T-helper 22 cell (primary cell): ENCODE measurements at regions not wholly inside any gene's neighbourhood (a gene's known extent, or its start where the extent isn't known, plus 50 kb on each side); places are given as distances from the start of the nearest gene placed in this dataset.

Experiments used
- DNase-seq: peaks from one replicate; pipeline ENCODE4 v3.0.0-alpha.2; 2020; ENCODE audit warnings: low read depth

DNA sequence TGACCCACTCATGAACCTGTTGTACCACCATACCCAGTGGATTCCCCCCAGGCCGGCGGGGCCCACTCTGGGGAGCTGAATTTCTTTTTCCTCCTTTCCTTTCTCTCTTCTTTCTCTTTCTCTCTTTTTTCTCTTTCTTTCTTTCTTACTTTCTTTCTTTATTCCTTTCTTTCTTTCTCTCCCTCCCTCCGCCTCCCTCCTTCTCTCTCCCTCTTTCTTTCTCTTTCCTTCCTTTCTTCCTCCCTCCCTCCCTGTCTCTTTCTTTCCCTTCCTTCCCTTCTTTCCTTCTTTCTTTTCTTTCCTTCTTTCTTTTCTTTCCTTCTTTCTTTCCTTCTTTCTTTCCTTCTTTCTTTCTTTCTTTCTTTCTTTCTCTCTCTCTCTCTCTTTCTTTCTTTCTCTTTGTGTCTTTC, 327.7 kb downstream of the ZNF536 start:
- no peak for DNase-seq

DNA sequence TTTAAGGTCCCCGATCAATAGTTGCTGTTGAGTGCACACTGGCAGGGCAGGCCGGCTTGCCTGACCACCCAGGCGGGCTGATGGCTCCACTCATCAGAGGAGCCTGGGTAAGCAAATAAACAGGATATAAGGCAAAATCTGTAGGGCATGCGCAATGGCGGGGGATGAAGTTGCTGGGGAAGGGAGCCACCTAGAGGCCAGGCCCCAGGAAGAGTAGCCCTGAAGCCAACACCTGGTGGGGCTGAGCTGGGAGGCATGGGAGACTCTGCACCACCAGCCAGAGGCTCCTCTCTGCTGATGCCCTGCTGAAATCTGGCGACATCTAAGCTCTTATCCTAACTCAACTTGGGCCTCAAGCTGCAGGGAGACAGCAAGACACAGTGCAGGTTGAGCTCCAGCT, 324.3 kb downstream of the ZNF536 start:
- DNase-seq = no peak

- no peak for DNase-seq
Observed at GRCh38 chr19:30695171-30695875, 323.1 kb downstream of the ZNF536 start.

GRCh38 chr19:30694156-30694755, 322.1 kb downstream of the ZNF536 start:
- no peak for DNase-seq

- DNase-seq = no peak
Observed at GRCh38 chr19:30692879-30693503, 320.8 kb downstream of the ZNF536 start.

DNA sequence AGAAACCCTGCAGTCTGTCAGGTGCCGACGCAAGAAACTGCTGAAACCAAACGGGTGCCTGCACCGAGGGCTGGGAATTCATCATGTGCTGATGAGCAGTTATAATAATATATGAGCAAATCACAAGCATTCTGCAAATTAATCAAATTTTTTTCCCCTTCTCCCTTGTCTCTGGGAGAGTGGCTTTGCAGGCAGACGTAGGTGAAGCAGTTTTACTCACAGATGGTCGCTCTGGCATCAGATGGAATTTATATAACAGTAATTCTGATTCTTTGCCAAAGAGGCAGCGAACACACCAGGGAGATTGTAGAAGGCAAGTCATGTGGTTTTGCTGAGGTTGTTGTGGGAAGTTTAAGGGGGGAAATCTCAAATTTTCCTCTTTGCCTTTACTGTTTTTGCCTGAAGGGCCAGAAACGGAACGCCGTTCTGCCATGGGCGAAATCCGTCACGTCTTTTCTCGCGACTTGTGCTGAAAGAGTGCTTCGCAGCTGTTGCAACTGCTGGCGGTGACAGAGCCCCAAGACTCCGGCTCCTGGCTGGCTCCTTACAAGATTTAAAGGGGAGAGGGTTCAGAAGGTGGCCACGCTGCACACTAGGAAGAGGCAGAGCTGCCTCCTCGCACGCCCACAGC, 320.1 kb downstream of the ZNF536 start:
- no peak for DNase-seq

DNA sequence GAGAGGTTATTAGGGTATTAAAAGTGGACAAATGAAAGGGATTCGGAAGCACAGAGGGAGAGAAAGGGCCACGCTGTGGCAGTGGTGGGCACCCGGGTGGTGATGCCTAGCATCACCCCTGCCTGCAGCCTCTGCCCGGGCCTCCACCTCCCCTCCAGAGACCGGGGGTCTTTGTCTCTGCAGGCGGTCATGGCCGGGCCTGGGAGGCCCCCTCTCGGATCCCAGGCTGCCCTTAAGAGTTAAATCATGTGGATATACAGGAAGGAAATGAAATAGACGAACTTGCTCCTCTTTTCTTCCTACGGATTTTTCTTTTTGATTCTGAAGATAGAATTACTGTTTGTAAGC, 319.6 kb downstream of the ZNF536 start:
- DNase-seq = no peak

DNA sequence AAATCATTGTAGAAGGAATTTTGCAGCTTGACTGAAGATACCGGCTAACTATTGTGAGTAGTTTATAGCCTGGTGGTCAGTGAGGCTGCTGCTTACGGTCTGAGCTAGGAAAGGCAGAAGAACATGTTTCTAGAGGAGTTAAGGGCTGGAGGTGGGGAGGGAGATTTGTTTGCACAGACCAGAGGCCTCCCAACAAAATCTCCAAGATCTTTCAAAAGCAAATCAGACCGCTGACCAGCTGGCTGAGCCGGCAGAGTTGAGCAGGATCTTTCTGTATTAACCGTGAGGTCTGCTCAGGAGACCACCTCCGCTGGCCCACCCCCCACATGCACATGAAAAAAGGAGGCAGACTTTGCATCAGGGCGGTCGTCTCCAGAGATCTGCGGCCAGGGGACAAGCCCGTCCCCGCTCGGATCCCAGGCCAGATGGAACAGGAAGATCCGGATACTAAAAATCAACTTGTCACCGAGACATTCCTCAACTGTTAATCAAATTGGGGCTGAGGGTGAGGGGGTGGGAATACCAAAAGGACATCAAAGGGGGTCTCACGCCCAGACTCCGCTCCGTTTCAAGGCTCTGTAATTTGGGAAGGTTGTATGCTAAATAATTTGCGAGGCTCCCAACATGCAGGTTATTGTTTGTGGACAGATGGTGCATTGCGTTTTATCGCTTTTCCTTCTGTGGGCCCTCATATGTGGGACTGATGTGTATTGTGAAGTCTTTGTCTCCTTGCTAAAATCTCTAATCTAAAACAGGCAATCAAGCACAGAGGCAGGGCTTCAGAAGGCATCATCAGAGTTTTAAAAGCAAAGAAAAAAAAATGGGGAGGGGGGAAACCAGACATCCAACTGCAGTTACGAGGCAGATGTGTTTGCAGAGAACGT, 319.0 kb downstream of the ZNF536 start:
- DNase-seq = no peak

DNA sequence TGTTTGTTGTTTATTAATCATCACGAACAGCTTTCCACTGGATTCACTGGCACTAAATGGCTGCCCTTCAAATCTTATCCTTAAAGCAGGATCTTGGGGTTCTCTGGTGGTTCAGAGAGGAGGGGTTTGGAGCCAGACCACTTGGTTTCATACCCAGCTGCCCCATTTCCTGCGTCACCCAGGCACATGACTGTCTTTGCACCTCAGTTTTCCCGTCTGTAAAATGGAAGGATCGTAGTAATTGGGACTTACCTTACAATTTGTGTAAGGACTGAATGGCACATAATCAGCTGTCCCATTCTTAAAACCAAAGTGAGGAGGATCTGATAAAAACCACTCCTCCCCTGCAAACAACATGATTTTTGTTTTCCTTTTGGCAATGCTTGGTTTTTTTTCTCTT, 318.3 kb downstream of the ZNF536 start:
- no peak for DNase-seq

- DNase-seq = no peak
Observed at GRCh38 chr19:30689474-30689873, 317.3 kb downstream of the ZNF536 start.

DNA sequence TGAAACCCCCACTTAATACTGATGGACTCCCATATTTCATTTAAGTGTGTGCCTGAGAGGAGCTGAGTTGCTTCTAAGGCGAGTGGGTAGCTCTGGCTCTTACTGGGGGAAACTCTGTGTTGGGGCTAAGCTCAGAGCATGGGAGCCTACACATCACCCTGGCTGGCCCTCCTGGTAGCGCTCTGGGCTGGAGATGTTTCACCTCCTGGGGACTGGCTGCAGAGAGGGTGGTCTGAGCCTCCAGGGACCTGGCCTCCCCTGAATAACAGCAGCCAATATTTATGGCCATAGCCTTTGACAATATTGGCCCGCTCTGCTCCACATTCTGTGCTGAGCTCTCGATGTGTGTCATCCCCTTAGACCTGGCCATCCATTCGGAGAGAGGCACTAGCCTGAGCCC, 316.5 kb downstream of the ZNF536 start:
- no peak for DNase-seq

GRCh38 chr19:30686826-30687566, 314.8 kb downstream of the ZNF536 start:
- DNase-seq = no peak

DNA sequence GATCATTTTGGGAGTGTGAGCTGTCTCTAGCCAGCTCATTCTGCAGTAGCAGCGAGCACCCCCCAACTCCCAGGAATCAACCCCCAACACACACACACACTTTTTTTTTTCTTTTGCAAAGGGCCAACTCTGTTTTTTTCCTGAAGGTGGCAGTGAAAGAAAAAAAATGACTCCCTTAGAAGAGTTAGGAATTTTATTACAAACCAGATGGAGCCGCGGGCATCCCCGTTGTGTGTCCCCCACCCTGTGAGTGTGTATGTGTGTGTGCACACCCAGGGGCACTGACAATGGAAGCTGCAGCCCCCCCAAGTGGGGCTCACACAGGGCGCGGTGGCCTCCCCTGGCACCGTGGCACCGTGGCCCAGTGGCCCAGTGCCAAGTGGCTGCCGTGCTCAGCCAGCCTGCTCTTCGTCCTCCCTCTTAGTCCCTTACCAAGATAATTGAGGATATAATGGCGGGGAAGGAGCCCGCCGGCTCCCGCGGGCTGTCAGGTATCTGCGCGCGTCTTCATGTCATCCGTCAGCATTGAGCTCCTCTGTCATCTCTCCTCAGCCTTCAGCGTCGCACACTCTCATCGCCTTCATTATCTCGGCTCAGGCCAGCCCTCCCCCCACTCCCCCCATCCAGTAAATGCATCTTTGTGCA, 314.1 kb downstream of the ZNF536 start:
- no peak for DNase-seq

DNA sequence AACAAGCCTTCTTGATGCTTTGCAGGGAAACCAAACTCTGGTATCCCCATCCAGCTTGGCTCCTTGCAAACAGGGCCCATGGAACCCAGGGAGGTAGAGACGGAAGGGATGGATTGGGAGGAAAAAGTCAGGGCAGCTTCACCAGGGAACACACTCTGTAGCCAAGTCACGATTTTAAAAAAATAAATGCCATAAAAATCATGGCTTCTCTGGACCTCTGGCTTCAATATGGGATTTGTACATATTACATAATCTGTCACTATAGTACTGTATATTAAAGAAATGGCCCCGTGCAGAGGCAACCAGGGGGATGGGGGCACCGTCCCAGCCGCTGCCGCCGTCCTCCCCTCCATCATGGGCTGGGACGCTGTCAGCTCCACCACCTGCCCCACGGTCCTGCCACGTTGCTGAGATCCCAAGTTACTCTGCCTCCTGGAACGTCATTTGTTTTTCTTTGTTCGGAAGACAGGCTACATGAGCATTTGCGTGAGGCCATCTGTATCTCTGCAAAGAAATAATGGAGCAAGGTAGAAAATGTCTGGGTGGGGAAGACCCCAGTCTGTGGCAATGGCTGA, 313.3 kb downstream of the ZNF536 start:
- no peak for DNase-seq

DNA sequence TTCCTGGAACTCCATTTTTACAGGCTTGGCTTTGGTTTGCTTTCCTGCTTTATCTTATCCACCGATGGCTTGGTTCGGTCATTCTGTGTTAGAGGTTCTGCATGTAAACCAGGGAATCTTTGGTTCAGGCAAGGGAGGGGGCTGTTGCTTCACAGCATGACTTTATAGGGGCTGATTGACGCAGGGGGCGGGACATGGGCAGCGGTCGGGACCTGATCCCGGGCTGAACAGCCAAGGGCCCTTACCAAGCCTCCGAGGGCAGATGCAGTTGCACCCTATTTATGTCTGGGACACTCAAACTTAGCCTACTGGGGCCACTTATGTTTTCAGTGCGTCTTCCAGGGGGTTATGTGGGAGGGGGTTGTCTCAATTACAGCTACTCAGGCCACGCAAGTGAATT, 312.4 kb downstream of the ZNF536 start:
- no peak for DNase-seq

- DNase-seq = no peak
Observed at GRCh38 chr19:30682999-30683536, 310.9 kb downstream of the ZNF536 start.

DNA sequence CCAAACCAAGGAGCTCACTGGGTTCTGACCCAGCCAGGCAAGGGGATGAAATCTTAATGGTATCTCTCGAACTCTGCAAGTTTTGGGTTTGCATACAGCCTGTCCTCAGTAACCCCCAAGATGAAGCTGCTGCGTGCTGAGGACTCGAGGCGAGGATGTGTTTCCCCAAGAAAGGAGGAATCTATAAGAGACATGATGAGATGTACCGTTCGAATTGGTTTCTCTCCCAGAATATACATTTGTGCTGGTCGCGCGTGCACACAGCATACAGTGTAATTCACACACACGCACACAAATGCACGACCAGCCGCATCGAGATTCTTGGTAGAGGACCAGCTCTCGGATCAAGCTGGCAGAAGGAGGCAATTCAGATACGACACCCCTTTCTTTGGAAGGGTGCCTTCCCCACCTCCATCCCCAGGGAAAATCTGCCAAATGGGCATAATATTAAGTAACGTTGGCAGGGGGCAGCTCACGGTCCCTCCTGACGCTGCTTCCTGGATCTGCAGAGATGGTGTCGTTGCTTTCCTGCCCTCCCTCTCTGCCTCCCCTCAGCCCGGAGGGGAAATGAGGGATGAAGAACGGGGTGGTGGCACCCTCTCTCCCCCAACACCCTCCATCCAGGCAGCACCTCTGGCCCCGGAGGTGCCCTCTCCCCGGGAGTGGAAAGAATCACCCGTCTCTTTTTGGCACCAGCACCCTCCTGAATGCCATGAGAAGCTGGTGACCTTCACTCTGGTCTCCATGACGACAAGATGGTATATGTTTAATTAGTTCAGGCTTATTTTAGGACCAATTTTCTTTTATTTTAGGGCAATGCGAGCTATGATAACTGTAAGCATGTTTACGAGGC, 310.2 kb downstream of the ZNF536 start:
- DNase-seq = no peak

GRCh38 chr19:30681162-30682100, 309.2 kb downstream of the ZNF536 start:
- DNase-seq = no peak
